KMS-11 (cell line): ENCODE measurements at regions not wholly inside any gene's neighbourhood (a gene's known extent, or its start where the extent isn't known, plus 50 kb on each side); places are given as distances from the start of the nearest gene placed in this dataset.

Source experiments
- H2AFZ ChIP-seq: fragments of 200-600 bp; sonication (generic); 2 replicates; pipeline ENCODE4 v1.6.1; 2016; ENCODE audit warnings: antibody characterized with exemption, mixed run types, low read depth
- H3K27ac ChIP-seq: fragments of 200-600 bp; sonication (generic); 2 replicates; pipeline ENCODE4 v1.6.1; 2016; ENCODE audit warnings: mild to moderate bottlenecking, mixed run types
- H3K27me3 ChIP-seq: fragments of 200-600 bp; sonication (generic); 2 replicates; pipeline ENCODE4 v1.6.1; 2017; ENCODE audit warnings: mild to moderate bottlenecking, low read depth, mixed run types, moderate library complexity; ENCODE audit not compliant: insufficient read depth
- H3K36me3 ChIP-seq: fragments of 200-600 bp; sonication (generic); 2 replicates; pipeline ENCODE4 v1.6.1; 2017; ENCODE audit warnings: mild to moderate bottlenecking, mixed run types; ENCODE audit not compliant: insufficient read depth
- H3K4me1 ChIP-seq: fragments of 200-600 bp; sonication (generic); 2 replicates; pipeline ENCODE4 v1.6.1; 2016; ENCODE audit warnings: mild to moderate bottlenecking, low read depth, mixed run types; ENCODE audit not compliant: poor library complexity, severe bottlenecking
- H3K4me2 ChIP-seq: fragments of 200-600 bp; sonication (generic); 2 replicates; pipeline ENCODE4 v1.7.0; 2016; ENCODE audit warnings: mild to moderate bottlenecking, mixed run types
- H3K4me3 ChIP-seq: fragments of 200-600 bp; sonication (generic); IDR thresholded peaks from 2 replicates; pipeline ENCODE4 v1.6.1; 2017; ENCODE audit warnings: low read depth, low read length, mixed read lengths; ENCODE audit not compliant: insufficient read depth
- H3K79me2 ChIP-seq: fragments of 200-600 bp; sonication (generic); 2 replicates; pipeline ENCODE4 v1.6.1; 2016; ENCODE audit warnings: low read depth, mixed run types; ENCODE audit not compliant: insufficient read depth
- H3K9ac ChIP-seq: fragments of 200-600 bp; sonication (generic); 2 replicates; pipeline ENCODE4 v1.6.1; 2016; ENCODE audit warnings: mild to moderate bottlenecking, mixed run types
- H4K20me1 ChIP-seq: fragments of 200-600 bp; sonication (generic); 2 replicates; pipeline ENCODE4 v1.6.1; 2016; ENCODE audit warnings: mild to moderate bottlenecking, mixed run types; ENCODE audit not compliant: insufficient read depth
- CTCF ChIP-seq: fragments of 200-600 bp; sonication (generic); conservative IDR thresholded peaks from 2 replicates; pipeline ENCODE4 v1.6.1; 2017; ENCODE audit warnings: low read depth, mild to moderate bottlenecking, antibody characterized with exemption, low read length, moderate library complexity, mixed read lengths

DNA sequence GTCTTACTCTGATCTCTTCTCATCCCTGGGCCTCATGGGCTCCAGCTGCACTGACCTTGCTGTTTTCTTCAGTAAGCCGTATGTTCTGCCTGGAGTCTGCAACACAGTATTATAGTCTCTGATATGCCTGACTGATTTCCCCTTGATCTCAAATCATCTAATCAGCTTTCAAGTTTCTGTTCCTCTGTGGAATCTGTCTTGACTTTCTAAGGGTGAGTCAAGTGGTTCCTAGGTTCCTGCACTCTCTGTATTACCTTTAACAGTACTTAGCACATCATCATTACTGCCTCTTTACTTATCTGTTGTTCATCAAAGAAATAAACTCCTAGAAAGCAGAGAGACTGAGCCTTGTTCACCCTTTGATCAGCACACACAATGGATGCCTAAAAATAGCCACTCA, 350.7 kb downstream of the LMO7 start:
- no peak overlapping the region for H3K4me2 ChIP-seq
- no peak overlapping the region for H3K4me3 ChIP-seq
- H3K4me1 ChIP-seq, result no peaks in the 10 kb centered on the region
- H2AFZ ChIP-seq, result no peak overlapping the region
- no peaks in the 10 kb centered on the region for H3K79me2 ChIP-seq
- no peaks in the 10 kb centered on the region for H3K27me3 ChIP-seq
- TF ChIP-seq CTCF, result no peak
- no peak overlapping the region for H3K9ac ChIP-seq
- H3K36me3 ChIP-seq, result no peaks in the 10 kb centered on the region
- no peaks in the 10 kb centered on the region for H4K20me1 ChIP-seq
- no peak overlapping the region for H3K27ac ChIP-seq

DNA sequence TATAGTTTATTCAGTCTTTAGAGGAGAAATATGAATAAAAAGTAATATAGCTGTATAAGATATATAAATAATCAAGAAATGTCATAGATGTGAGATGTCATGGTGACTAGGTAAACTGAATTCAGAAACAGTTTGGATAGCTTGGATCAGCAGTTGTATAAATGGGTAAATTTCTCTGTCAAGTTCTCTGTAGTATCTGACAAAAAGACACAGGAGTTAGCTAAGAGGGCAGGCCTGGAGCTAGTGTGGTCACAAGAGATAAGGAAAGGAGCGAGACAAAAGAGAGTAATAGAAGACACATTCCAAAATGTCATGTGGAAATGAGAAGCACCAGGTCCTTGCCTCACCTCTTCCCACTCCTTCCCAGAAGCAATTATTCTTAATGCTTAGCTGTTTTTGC, 349.0 kb downstream of the LMO7 start:
- Histone ChIP-seq H3K27me3 (no peaks in the 10 kb centered on the region), H4K20me1 (no peaks in the 10 kb centered on the region), H3K36me3 (no peaks in the 10 kb centered on the region), H3K9ac (no peak overlapping the region), H3K4me3 (no peak overlapping the region), H3K4me2 (no peak overlapping the region), H3K4me1 (no peaks in the 10 kb centered on the region), H2AFZ (no peak overlapping the region), H3K27ac (no peak overlapping the region), H3K79me2 (no peaks in the 10 kb centered on the region)
- no peak for TF ChIP-seq CTCF

GRCh38 chr13:75978818-75979217, 342.7 kb downstream of the LMO7 start:
- no peaks in the 10 kb centered on the region for H3K27me3 ChIP-seq
- no peaks in the 10 kb centered on the region for H3K4me1 ChIP-seq
- H2AFZ ChIP-seq, result no peak overlapping the region
- H3K36me3 ChIP-seq, result no peaks in the 10 kb centered on the region
- no peak overlapping the region for H3K27ac ChIP-seq
- no peak overlapping the region for H3K4me2 ChIP-seq
- no peak for TF ChIP-seq CTCF
- no peak overlapping the region for H3K4me3 ChIP-seq
- no peaks in the 10 kb centered on the region for H4K20me1 ChIP-seq
- no peak overlapping the region for H3K9ac ChIP-seq
- no peaks in the 10 kb centered on the region for H3K79me2 ChIP-seq

- Histone ChIP-seq H4K20me1 (no peaks in the 10 kb centered on the region), H3K4me2 (no peak overlapping the region), H3K9ac (no peak overlapping the region), H3K4me1 (no peaks in the 10 kb centered on the region), H3K79me2 (no peaks in the 10 kb centered on the region), H3K27ac (no peak overlapping the region), H3K27me3 (no peaks in the 10 kb centered on the region), H3K36me3 (no peaks in the 10 kb centered on the region), H2AFZ (no peak overlapping the region), H3K4me3 (no peak overlapping the region)
- no peak for TF ChIP-seq CTCF
Measured at GRCh38 chr13:75968103-75968838, 332.1 kb downstream of the LMO7 start.
